ENCODE measurements at regions not wholly inside any gene's neighbourhood (a gene's known extent, or its start where the extent isn't known, plus 50 kb on each side); places are given as distances from the start of the nearest gene placed in this dataset.

DNA sequence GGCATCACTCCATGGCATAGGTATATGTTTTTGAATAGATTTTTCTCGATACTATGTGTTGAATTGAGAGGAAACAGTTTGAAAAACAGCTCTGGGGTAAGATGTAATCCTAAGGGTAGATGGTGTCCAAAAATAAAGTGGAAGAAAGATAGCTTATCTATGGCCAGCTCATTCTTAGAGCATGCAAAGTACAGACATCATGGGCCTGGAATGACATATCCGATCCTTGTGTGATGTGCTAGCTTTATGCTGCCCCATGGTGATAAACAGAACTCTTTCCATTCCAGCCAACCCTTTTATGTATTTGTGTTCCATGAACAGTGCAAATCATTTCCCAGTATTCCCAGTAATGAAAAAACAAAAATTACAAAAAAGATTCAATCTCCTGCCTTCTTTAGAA lies 390.2 kb upstream of the NXPH2 start (continued):
- TF ChIP-seq, protein P1, sequence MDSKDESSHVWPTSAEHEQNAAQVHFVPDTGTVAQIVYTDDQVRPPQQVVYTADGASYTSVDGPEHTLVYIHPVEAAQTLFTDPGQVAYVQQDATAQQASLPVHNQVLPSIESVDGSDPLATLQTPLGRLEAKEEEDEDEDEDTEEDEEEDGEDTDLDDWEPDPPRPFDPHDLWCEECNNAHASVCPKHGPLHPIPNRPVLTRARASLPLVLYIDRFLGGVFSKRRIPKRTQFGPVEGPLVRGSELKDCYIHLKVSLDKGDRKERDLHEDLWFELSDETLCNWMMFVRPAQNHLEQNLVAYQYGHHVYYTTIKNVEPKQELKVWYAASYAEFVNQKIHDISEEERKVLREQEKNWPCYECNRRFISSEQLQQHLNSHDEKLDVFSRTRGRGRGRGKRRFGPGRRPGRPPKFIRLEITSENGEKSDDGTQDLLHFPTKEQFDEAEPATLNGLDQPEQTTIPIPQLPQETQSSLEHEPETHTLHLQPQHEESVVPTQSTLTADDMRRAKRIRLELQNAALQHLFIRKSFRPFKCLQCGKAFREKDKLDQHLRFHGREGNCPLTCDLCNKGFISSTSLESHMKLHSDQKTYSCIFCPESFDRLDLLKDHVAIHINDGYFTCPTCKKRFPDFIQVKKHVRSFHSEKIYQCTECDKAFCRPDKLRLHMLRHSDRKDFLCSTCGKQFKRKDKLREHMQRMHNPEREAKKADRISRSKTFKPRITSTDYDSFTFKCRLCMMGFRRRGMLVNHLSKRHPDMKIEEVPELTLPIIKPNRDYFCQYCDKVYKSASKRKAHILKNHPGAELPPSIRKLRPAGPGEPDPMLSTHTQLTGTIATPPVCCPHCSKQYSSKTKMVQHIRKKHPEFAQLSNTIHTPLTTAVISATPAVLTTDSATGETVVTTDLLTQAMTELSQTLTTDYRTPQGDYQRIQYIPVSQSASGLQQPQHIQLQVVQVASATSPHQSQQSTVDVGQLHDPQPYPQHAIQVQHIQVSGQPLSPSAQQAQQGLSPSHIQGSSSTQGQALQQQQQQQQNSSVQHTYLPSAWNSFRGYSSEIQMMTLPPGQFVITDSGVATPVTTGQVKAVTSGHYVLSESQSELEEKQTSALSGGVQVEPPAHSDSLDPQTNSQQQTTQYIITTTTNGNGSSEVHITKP (IDR thresholded peaks at IDR 0.05; ENCODE audit: partially characterized antibody), result no peak
- no peak for TF ChIP-seq ZNF143 (CRISPR knock-in tag; IDR thresholded peaks at IDR 0.05)

- no peak overlapping the region for H3K27ac ChIP-seq (ENCODE audit: extremely low read depth, low read depth, low read length)
- H3K79me2 ChIP-seq (ENCODE audit: control insufficient read depth, insufficient read depth, low read length), result no peaks in the 10 kb centered on the region
- H3K4me2 ChIP-seq (ENCODE audit: insufficient read depth, low read length), result no peak overlapping the region
- ChIA-PET POLR2A (no interaction called here), CTCF (ENCODE audit: low intra/inter-chr PET ratio) (no interaction called here)
- no peak overlapping the region for H2AFZ ChIP-seq (ENCODE audit: low read depth, low read length)
- no peaks in the 10 kb centered on the region for H3K4me1 ChIP-seq (replicated peaks in 1 of 2; ENCODE audit: control insufficient read depth in 2 of 2, insufficient read depth in 2 of 2, low read length in 2 of 2)
- no peak for DNase-seq (ENCODE audit: extremely low read depth in 1 of 4, low spot score in 3 of 4)
- in situ Hi-C loops (cut with MboI) (no loop called here), intact Hi-C loops (cut with micrococcal nuclease) (no loop called here)
- no peaks in the 10 kb centered on the region for H3K9me1 ChIP-seq (ENCODE audit: control insufficient read depth, insufficient read depth, low read length)
- no peaks in the 10 kb centered on the region for H4K20me1 ChIP-seq (replicated peaks; ENCODE audit: control insufficient read depth, insufficient read depth, low read length)
- no peaks in the 10 kb centered on the region for H3K36me3 ChIP-seq (ENCODE audit: control insufficient read depth, insufficient read depth, low read length)
- H3K9ac ChIP-seq (ENCODE audit: insufficient read depth in 1 of 2, low read depth in 2 of 2, low read length in 2 of 2), result no peak overlapping the region
- ATAC-seq, result no peak
- no peaks in the 10 kb centered on the region; the same call in 1 of the 2 replicates for H3K9me3 ChIP-seq (replicated peaks; ENCODE audit: control insufficient read depth, insufficient read depth, low read depth, low read length)
- no peaks in the 10 kb centered on the region for H3K27me3 ChIP-seq (ENCODE audit: control insufficient read depth in 2 of 2, insufficient read depth in 2 of 2, low read length in 2 of 2)
- no TSS peak for BruUV-seq (replicated peaks)
- H3K4me3 ChIP-seq, result no peak overlapping the region
- WGBS (ENCODE audit: insufficient coverage, low coverage, missing lambda C conversion rate), result 8% methylated on average over 2 of the region's 2 CpGs
- no peak for FAIRE-seq
- TF ChIP-seq CBX3 (IDR thresholded peaks at IDR 0.05; ENCODE audit: borderline replicate concordance in 1 of 2, low read length in 2 of 2) (no peak), NCOA6 (IDR thresholded peaks at IDR 0.05) (no peak), TAF9B (IDR thresholded peaks at IDR 0.05; ENCODE audit: partially characterized antibody) (no peak), CBFB (CRISPR knock-in tag; IDR thresholded peaks at IDR 0.05) (no peak), PBX2 (CRISPR knock-in tag; IDR thresholded peaks at IDR 0.05; ENCODE audit: low read depth) (no peak), PBX2 (tag; conservative IDR thresholded peaks at IDR 0.05; ENCODE audit: low read depth) (no peak), EGR1 (conservative IDR thresholded peaks at IDR 0.05) (no peak)
- TF ChIP-seq, protein P2, sequence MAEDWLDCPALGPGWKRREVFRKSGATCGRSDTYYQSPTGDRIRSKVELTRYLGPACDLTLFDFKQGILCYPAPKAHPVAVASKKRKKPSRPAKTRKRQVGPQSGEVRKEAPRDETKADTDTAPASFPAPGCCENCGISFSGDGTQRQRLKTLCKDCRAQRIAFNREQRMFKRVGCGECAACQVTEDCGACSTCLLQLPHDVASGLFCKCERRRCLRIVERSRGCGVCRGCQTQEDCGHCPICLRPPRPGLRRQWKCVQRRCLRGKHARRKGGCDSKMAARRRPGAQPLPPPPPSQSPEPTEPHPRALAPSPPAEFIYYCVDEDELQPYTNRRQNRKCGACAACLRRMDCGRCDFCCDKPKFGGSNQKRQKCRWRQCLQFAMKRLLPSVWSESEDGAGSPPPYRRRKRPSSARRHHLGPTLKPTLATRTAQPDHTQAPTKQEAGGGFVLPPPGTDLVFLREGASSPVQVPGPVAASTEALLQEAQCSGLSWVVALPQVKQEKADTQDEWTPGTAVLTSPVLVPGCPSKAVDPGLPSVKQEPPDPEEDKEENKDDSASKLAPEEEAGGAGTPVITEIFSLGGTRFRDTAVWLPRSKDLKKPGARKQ (CRISPR knock-in tag; IDR thresholded peaks at IDR 0.05), result no peak
Measured at GRCh38 chr2:139165601-139166000, 385.4 kb upstream of the NXPH2 start.
